H1 (cell line): ENCODE measurements at regions not wholly inside any gene's neighbourhood (a gene's known extent, or its start where the extent isn't known, plus 50 kb on each side); places are given as distances from the start of the nearest gene placed in this dataset.

ENCODE experiments used
- CEBPB ChIP-seq: IDR thresholded peaks from 2 replicates; pipeline ENCODE4 v1.6.1; 2012; ENCODE audit warnings: low read depth, low read length
- EP300 ChIP-seq, 2 experiments: IDR thresholded peaks; 1 replicate in 1 of 2; 2 replicates in 1 of 2; pipeline ENCODE4 v1.6.1; 2011 to 2012; ENCODE audit warnings: low read depth in 2 of 2, low read length in 2 of 2, mild to moderate bottlenecking in 2 of 2, borderline replicate concordance in 1 of 2, inconsistent platforms in 1 of 2, moderate library complexity in 1 of 2
- EZH2 ChIP-seq: fragments of 200-600 bp; sonication (generic); IDR thresholded peaks from 2 replicates; pipeline ENCODE4 v1.7.1; 2012; ENCODE audit warnings: low read depth, mild to moderate bottlenecking, moderate library complexity, low read length, inconsistent platforms; ENCODE audit not compliant: severe bottlenecking
- KDM1A ChIP-seq: fragments of 200-600, 300-600 bp; sonication (generic); IDR thresholded peaks from 2 replicates; pipeline ENCODE4 v1.7.1; 2016; ENCODE audit warnings: mild to moderate bottlenecking, low read length, borderline replicate concordance
- POLR2AphosphoS5 ChIP-seq: IDR thresholded peaks from 2 replicates; pipeline ENCODE4 v1.6.1; 2011; ENCODE audit warnings: low read depth, low read length
- TF ChIP-seq, protein P1 (sequence below): IDR thresholded peaks from 2 replicates; pipeline ENCODE4 v1.6.1; 2012; ENCODE audit warnings: inconsistent platforms
- TF ChIP-seq, protein P2 (sequence below): IDR thresholded peaks from 2 replicates; pipeline ENCODE4 v1.6.1; 2011; ENCODE audit warnings: low read length, improper control_type of control experiment

DNA sequence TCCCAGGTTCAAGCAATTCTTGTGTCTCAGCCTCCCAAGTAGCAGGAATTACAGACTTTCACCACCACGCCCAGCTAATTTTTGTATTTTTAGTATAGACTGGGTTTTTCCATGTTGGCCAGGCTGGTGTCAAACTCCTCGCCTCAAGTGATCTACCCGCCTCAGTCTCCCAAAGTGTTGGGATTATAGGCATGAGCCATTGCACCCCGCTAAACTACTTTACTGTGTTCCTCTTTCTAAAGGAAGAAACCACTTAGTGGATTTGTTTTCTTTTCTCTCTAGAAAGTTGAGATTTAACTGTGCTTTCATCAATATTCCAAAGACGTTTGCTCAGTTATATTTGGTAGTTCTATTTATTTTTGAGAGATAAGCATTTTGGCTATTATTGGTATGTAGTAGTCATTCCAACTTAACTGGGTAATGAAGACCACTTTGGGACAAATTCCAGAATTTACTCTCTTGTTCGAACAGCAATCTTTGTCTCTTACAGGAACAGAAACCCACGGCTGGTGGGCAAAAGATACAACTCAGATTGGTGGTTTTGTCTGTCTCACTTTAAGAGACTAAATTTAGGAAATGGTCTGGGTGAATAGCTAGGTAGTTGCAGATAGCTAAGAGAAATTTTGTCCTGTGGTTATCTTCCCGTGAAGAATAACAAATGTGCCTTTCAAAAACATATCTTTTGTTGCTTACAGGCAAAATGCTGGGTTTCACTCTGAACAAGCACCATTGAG, 103.5 kb upstream of the CD55 start:
- TF ChIP-seq CEBPB, result no peak
- no peak for TF ChIP-seq EZH2
- TF ChIP-seq, protein P1, sequence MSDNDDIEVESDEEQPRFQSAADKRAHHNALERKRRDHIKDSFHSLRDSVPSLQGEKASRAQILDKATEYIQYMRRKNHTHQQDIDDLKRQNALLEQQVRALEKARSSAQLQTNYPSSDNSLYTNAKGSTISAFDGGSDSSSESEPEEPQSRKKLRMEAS, result no peak
- TF ChIP-seq POLR2AphosphoS5, result no peak
- no peak for TF ChIP-seq EP300 (IDR thresholded peaks at IDR 0.05; ENCODE audit: borderline replicate concordance in 1 of 2, low read depth in 2 of 2, low read length in 2 of 2)
- TF ChIP-seq KDM1A, result no peak
- TF ChIP-seq, protein P2, sequence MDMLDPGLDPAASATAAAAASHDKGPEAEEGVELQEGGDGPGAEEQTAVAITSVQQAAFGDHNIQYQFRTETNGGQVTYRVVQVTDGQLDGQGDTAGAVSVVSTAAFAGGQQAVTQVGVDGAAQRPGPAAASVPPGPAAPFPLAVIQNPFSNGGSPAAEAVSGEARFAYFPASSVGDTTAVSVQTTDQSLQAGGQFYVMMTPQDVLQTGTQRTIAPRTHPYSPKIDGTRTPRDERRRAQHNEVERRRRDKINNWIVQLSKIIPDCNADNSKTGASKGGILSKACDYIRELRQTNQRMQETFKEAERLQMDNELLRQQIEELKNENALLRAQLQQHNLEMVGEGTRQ, result no peak
